H9 (cell line): ENCODE measurements at regions not wholly inside any gene's neighbourhood (a gene's known extent, or its start where the extent isn't known, plus 50 kb on each side); places are given as distances from the start of the nearest gene placed in this dataset.

ENCODE experiments used
- DNase-seq: peaks from one replicate; pipeline ENCODE4 v3.0.0-alpha.2; 2017
- H2AFZ ChIP-seq: one replicate; pipeline ENCODE4 v1.6.1; 2013; ENCODE audit warnings: mild to moderate bottlenecking, low read length, control low read depth, moderate library complexity
- H2AK5ac ChIP-seq: 2 replicates; pipeline ENCODE4 v1.6.1; 2013; ENCODE audit warnings: low read length, control low read depth, mixed read lengths; ENCODE audit not compliant: insufficient read length
- H2BK120ac ChIP-seq: one replicate; pipeline ENCODE4 v1.6.1; 2013; ENCODE audit warnings: low read depth, mild to moderate bottlenecking, low read length, control low read depth, inconsistent platforms; ENCODE audit not compliant: poor library complexity, severe bottlenecking
- H2BK12ac ChIP-seq: 2 replicates; pipeline ENCODE4 v1.6.1; 2013; ENCODE audit warnings: low read length, control low read depth, mixed read lengths, low read depth; ENCODE audit not compliant: insufficient read length
- H2BK15ac ChIP-seq: 2 replicates; pipeline ENCODE4 v1.6.1; 2013; ENCODE audit warnings: low read depth, low read length, control low read depth
- H2BK20ac ChIP-seq: one replicate; pipeline ENCODE4 v1.6.1; 2013; ENCODE audit warnings: low read depth, mild to moderate bottlenecking, low read length, control low read depth, inconsistent platforms; ENCODE audit not compliant: poor library complexity, severe bottlenecking
- H2BK5ac ChIP-seq: 2 replicates; pipeline ENCODE4 v1.6.1; 2013; ENCODE audit warnings: low read length, control low read depth, mixed read lengths; ENCODE audit not compliant: insufficient read length
- H3K14ac ChIP-seq: 2 replicates; pipeline ENCODE4 v1.6.1; 2013; ENCODE audit warnings: low read length, control low read depth; ENCODE audit not compliant: insufficient read depth
- H3K18ac ChIP-seq: 2 replicates; pipeline ENCODE4 v1.6.1; 2013; ENCODE audit warnings: low read depth, mild to moderate bottlenecking, mixed read lengths, low read length, control low read depth; ENCODE audit not compliant: insufficient read length
- H3K23ac ChIP-seq: 2 replicates; pipeline ENCODE4 v1.6.1; 2013; ENCODE audit warnings: low read length, control low read depth, mixed read lengths, low read depth; ENCODE audit not compliant: insufficient read length
- H3K23me2 ChIP-seq: 2 replicates; pipeline ENCODE4 v1.6.1; 2013; ENCODE audit warnings: low read depth, mild to moderate bottlenecking, mixed read lengths, low read length, control low read depth; ENCODE audit not compliant: insufficient read length, poor library complexity, severe bottlenecking
- H3K27ac ChIP-seq: 2 replicates; pipeline ENCODE4 v1.5.1; 2013; ENCODE audit warnings: low read length, control low read depth, mixed read lengths, low read depth; ENCODE audit not compliant: insufficient read length
- H3K27me3 ChIP-seq: 2 replicates; pipeline ENCODE4 v1.6.1; 2013; ENCODE audit warnings: low read length, control low read depth, inconsistent platforms; ENCODE audit not compliant: insufficient read depth
- H3K4ac ChIP-seq: 2 replicates; pipeline ENCODE4 v1.6.1; 2013; ENCODE audit warnings: low read depth, mild to moderate bottlenecking, control low read depth, inconsistent platforms, low read length, moderate library complexity
- H3K4me1 ChIP-seq: 2 replicates; pipeline ENCODE4 v1.6.1; 2013; ENCODE audit warnings: low read length, control low read depth, inconsistent platforms; ENCODE audit not compliant: insufficient read depth
- H3K4me2 ChIP-seq: 2 replicates; pipeline ENCODE4 v1.6.1; 2013; ENCODE audit warnings: low read length, control low read depth, mixed read lengths; ENCODE audit not compliant: insufficient read length, insufficient read depth
- H3K56ac ChIP-seq: 2 replicates; pipeline ENCODE4 v1.6.1; 2013; ENCODE audit warnings: low read depth, mild to moderate bottlenecking, mixed read lengths, low read length, control low read depth; ENCODE audit not compliant: insufficient read length
- H3K79me1 ChIP-seq: 2 replicates; pipeline ENCODE4 v1.6.1; 2013; ENCODE audit warnings: low read depth, mild to moderate bottlenecking, moderate library complexity, low read length, control low read depth, inconsistent platforms; ENCODE audit not compliant: insufficient read depth, poor library complexity, severe bottlenecking
- H3K79me2 ChIP-seq: 2 replicates; pipeline ENCODE4 v1.6.1; 2013; ENCODE audit warnings: low read length, control low read depth, inconsistent platforms; ENCODE audit not compliant: insufficient read depth
- H3K9ac ChIP-seq: 2 replicates; pipeline ENCODE4 v1.6.1; 2013; ENCODE audit warnings: low read length, control low read depth, mixed read lengths; ENCODE audit not compliant: insufficient read length; ENCODE audit errors: extremely low read depth
- H3K9me3 ChIP-seq: one replicate; pipeline ENCODE4 v1.6.1; 2013; ENCODE audit warnings: low read depth, low read length, inconsistent platforms; ENCODE audit not compliant: control insufficient read depth
- H3T11ph ChIP-seq: one replicate; pipeline ENCODE4 v1.6.1; 2013; ENCODE audit warnings: mild to moderate bottlenecking, low read length, control low read depth, inconsistent platforms
- H4K20me1 ChIP-seq: one replicate; pipeline ENCODE4 v1.6.1; 2013; ENCODE audit not compliant: control insufficient read depth, insufficient read length, insufficient read depth
- H4K5ac ChIP-seq: 2 replicates; pipeline ENCODE4 v1.6.1; 2013; ENCODE audit warnings: low read depth, mild to moderate bottlenecking, mixed read lengths, low read length, control low read depth; ENCODE audit not compliant: insufficient read length
- H4K8ac ChIP-seq: replicated peaks from 2 replicates; pipeline ENCODE4 v1.6.1; 2013; ENCODE audit warnings: low read length, control low read depth, mixed read lengths, low read depth; ENCODE audit not compliant: insufficient read length
- H4K91ac ChIP-seq: 2 replicates; pipeline ENCODE4 v1.6.1; 2013; ENCODE audit warnings: low read depth, mild to moderate bottlenecking, moderate library complexity, mixed read lengths, low read length, control low read depth; ENCODE audit not compliant: insufficient read length
- H3K27ac Mint-ChIP-seq, 3 experiments: 2 replicates in 2 of 3; 3 replicates in 1 of 3; pipeline ENCODE4 v1.8.0; 2020 to 2021; ENCODE audit warnings: mixed read lengths in 3 of 3, mild to moderate bottlenecking in 1 of 3, moderate library complexity in 1 of 3
- H3K27me3 Mint-ChIP-seq: 2 replicates; pipeline ENCODE4 v1.8.0; 2021; ENCODE audit warnings: low read depth, mild to moderate bottlenecking, moderate library complexity, mixed read lengths
- H3K36me3 Mint-ChIP-seq, 3 experiments: 2 replicates in 2 of 3; 3 replicates in 1 of 3; pipeline ENCODE4 v1.8.0; 2020 to 2021; ENCODE audit warnings: low read depth in 3 of 3, mixed read lengths in 3 of 3; ENCODE audit not compliant: insufficient read depth in 1 of 3
- H3K4me1 Mint-ChIP-seq, 2 experiments: 2 replicates each; pipeline ENCODE4 v1.8.0; 2020; ENCODE audit warnings: mixed read lengths in 2 of 2
- H3K4me3 Mint-ChIP-seq, 2 experiments: 2 replicates in 1 of 2; 3 replicates in 1 of 2; pipeline ENCODE4 v1.8.0; 2020 to 2021; ENCODE audit warnings: mild to moderate bottlenecking in 2 of 2, mixed read lengths in 2 of 2, moderate library complexity in 1 of 2
- H3K9me3 Mint-ChIP-seq, 2 experiments: 2 replicates in 1 of 2; 3 replicates in 1 of 2; pipeline ENCODE4 v1.8.0; 2020; ENCODE audit warnings: mild to moderate bottlenecking in 2 of 2, mixed read lengths in 2 of 2, moderate library complexity in 1 of 2
- CTCF ChIP-seq: fragments of 200-600 bp; sonication (generic); conservative IDR thresholded peaks from 3 replicates; pipeline ENCODE4 v1.8.0; 2021; ENCODE audit warnings: antibody characterized with exemption, mild to moderate bottlenecking
- WGBS: extraction: QIAGEN DNeasy Blood & Tissue Kit; methylation state at CpG from one replicate; pipeline ENCODE4 v1.1.7; 2013; ENCODE audit warnings: missing lambda C conversion rate, low lambda C conversion rate, mixed read lengths; ENCODE audit not compliant: insufficient read length; ENCODE audit errors: extremely low coverage; 5-methylcytosine and 5-hydroxymethylcytosine counted together

GRCh38 chr13:40137400-40137799, 481.9 kb downstream of the COG6 start:
- Histone ChIP-seq H3K79me1 (no peaks in the 10 kb centered on the region), H3K9me3 (no peaks in the 10 kb centered on the region), H3K23ac (no peak overlapping the region), H3K79me2 (no peaks in the 10 kb centered on the region), H3K4me2 (no peak overlapping the region), H3K23me2 (no peaks in the 10 kb centered on the region), H4K91ac (no peak overlapping the region), H3K18ac (no peak overlapping the region), H3K56ac (no peak overlapping the region), H3K14ac (no peak overlapping the region), H3T11ph (no peak overlapping the region), H3K4me1 (no peaks in the 10 kb centered on the region), H4K8ac (no peak overlapping the region), H2BK20ac (no peak overlapping the region), H3K27ac (no peak overlapping the region), H2AK5ac (no peak overlapping the region), H3K27me3 (no peaks in the 10 kb centered on the region), H2AFZ (no peak overlapping the region), H2BK12ac (no peak overlapping the region), H2BK120ac (no peak overlapping the region), H3K9ac (no peak overlapping the region), H4K5ac (no peak overlapping the region), H3K4ac (no peak overlapping the region), H2BK5ac (no peak overlapping the region), H2BK15ac (no peak overlapping the region), H4K20me1 (no peaks in the 10 kb centered on the region)
- Mint-ChIP-seq H3K27me3 (no peaks in the 10 kb centered on the region; the same call in 1 of the 2 replicates), H3K9me3 (no peaks in the 10 kb centered on the region), H3K4me3 (no peak overlapping the region), H3K4me1 (peaks cover 5% of the 10 kb centered on the region in 2 experiments; a peak in 3 of 4 replicates), H3K36me3 (no peaks in the 10 kb centered on the region; a peak in 1 of 7 replicates), H3K27ac (no peak overlapping the region)
- no CpG with 5 or more reads among the region's 6 CpGs for WGBS
- no peak for DNase-seq
- TF ChIP-seq CTCF: no peak
